Hematopoietic multipotent progenitor cell (in vitro differentiated cells): ENCODE measurements at regions not wholly inside any gene's neighbourhood (a gene's known extent, or its start where the extent isn't known, plus 50 kb on each side); places are given as distances from the start of the nearest gene placed in this dataset.

Experiments used
- DNase-seq, 3 donors: peaks; one replicate each; pipeline ENCODE4 v3.0.0-alpha.2; 2011 to 2015; ENCODE audit warnings: low read depth in 2 of 3, low spot score in 2 of 3

DNA sequence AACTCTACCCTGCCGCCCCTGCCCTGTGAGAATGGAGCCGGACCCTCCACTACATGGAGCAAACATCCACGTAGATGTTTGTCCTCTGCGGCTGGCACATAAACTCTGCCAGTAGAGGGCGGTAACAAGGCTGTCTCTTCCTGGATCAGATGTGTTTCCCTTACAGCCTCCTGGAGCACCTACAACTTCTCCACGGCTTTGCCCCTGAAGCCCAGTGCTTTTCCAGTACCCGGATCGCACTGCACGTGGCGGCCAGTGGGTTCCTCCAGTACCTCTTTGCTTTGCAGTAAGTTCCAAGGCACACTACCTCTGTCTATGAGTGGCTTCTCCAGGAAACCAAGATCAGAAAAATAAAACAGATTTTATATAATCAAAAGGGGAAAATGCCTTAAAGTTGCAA is 651.3 kb downstream of the DCDC2C start:
- DNase-seq: peak in 1 of 3 donors; percentile 22

DNA sequence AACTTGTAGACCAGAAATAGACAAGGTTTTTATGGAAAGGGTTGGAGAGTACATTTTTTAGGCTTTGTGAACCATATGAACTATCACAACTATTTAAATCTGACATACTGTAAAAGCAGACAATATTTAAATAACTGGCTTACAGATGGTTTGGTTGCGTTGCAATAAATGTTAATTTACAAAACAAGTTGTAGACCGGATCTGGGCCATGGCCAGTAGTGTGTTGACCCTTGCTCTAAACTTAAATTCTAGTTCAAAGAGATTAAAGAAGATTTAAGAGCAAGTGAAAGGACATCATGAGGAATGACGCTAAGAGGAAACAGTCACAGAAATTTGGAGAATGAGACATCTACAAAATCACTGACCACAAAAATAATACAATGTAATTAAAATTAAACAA is 652.7 kb downstream of the DCDC2C start:
- no peak for DNase-seq

DNA sequence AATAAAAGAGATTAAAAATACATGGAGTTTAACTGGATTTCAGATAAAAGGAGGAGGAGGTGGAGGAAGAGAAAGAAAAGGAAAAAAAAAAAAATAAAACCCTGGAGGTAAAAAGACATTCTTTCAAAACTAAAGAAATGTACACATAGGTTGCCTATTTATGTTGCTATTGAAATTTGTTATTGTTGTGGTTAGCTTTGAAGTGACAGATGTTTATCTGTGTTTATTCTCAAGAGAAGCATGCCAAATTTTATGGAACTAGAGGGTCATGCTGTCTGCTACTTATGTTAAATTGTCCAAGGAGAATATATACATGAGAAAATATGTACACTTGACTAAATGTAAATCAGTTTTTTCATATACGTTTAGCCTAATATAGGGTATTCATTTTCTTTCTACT is 653.2 kb downstream of the DCDC2C start:
- no peak for DNase-seq

DNA sequence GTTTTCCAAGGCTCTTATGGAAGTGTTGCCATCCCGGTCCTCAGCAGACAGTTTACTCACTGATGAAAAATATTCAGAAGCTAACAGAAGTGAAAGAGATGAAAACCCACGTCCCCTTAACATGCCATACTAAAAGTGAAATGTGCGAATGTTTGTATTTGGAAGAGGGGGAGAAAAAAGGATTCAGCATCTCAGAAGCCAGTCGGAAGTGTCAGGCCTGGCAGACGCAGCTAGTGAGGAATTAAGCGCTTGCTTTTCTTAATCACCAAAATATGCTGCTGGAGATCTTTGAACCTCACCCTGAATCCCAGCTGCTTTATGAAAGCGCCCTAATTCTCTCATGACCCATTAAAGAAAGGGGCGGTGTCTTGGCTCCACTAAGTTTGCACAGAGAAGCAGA is 653.7 kb downstream of the DCDC2C start:
- no peak for DNase-seq

DNA sequence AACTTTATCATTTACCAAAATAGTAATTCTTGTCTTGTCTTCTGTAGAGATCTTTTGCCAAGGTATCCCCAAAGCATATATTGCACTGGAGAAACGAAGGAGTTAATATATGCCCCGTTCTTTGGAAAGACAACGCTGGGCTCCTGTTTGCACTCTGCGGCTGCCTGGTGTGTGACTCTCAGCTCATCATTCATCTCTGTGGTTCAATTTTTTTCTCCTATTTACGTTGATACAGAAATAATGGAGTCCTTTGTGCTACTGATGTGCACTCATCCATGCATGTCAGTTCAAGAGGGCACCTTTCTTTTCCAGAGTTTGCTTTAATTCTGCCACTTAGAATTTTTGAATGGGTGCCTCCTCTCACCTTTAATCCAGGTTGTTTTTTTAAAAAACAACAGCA is 655.5 kb downstream of the DCDC2C start:
- no peak for DNase-seq

DNA sequence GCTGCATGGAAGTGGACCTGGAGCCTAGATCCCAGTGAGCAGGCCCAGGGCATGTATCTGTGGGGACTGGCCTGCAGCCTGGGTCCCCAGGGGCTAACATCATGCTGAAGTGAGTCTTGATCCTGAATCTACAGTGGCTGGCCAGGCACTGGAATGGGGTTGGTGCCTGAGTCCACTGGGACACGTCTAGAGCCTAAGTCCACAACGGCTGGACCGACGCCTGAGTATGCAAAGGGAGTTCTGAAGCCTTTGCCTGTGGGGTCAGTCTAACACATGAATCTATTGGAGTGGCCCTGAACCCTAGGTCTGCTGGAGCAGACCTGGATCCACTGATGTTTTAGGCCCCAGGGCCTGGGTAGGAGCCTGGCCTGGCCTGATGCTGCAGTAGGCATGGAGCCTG is 665.5 kb downstream of the DCDC2C start:
- DNase-seq: no peak

DNA sequence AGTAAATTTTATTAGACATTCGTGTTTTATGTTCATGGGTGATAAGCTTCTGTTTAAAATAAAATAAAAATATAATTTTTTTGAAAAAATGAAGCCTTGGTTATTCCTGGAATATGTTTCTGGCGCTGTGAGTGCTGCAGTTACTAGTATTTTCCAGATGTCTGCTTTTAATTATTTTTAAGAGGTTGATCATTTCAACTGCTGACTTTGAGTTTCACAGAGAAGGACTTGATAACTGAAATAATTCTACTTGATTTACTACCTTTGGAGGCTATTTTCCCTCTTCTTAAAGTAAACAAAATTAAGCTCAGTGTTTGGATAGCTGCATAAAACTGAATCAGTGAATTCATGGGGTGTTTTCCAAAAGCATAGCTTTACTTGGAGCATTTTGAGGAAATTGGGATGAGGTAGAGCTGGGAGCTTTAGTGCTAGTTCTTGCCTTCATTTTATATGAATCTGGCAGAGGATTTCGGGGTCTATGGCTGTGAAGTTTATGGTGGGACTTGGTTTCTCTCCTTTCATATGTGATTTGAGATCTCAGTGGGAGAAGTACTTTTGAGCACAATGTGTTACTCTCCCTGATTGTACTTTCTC is 666.5 kb downstream of the DCDC2C start:
- DNase-seq: no peak

DNA sequence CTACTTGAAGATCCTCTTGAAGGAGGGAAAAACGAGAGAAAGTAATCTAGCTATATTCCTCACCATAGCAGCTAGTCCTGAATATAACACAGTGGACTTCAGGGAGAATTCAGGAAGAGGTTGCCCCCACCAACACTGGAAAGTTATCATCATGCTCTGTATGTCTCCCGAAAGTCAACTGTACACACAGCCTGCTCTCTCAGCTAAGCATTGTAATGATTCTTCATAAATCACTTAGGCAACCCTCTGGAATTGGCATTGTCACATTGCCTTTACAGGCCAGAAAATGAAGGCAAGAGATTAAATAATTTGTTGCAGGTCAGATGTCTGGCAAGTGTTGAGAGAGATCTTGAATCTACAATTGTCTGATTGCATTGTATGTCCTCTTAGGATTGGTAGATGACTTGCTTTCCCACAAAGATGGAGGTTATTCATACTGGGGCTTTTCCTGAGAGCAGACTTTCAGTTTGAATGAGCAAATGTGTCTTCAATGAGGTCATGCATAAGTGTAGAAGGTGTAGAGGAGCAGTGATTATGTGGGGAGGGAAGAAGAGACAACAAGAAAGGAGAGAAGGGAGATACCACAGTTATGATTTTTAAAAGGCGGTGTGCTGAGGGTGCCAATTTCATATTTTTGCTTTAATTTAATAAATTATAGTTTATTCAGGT is 667.2 kb downstream of the DCDC2C start:
- no peak for DNase-seq

DNA sequence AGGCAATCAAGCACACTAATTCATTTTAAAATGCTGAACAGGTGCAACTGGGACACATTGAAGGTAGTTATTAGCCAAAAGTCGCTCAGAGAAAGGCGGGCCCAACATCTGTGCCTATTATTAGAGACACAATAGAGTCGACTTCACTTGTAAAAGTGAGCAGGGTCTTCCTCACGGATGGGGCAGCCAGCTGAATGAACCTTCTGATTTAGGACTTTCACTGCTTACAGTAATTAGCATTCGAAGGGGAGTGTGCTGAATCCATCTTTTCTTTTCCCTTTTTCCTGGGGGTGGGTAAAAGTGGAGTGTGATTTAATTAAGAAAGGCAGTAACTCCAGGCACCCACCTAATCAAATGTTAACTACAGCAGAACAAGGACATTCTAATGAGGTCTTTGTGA is 677.7 kb downstream of the DCDC2C start:
- DNase-seq: no peak

DNA sequence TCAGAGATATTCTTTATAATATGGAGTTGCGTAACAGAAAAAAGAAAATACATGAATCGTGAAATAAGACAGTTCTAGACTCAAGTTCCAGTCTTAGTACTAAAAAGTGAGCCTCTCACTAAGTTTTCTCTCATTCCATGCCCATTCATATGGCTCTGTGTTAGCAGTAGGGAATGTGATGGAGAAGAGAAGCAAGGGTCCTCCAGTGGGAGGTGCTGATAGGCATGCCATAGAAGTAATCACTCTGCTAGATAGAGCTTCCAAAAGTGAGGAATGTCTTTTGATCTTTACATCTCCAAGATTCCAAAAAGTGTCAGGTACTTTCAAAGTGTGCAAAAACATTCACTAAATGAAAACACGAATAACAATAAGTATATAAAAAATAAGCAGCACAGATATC is 678.4 kb downstream of the DCDC2C start:
- DNase-seq: no peak

DNA sequence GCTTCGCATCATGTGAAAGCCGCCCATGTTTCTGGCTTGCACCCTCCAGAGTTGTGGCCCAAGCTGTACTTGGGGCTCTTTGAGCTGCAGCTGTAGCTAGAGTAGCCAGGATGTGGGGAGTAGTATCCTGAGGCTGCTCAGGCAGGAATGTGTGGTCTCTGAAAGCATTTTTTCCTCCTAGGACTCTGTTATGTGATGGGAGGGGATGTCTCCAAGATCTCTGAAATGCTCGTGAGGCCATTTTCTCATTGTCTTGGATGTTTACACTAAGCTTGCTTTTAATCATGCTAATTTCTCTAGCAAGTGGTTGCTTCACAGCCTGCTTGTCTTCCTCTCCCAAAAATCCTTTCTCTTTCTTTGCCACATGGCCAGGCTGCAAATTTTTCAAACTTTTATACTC is 687.6 kb downstream of the DCDC2C start:
- DNase-seq: no peak

DNA sequence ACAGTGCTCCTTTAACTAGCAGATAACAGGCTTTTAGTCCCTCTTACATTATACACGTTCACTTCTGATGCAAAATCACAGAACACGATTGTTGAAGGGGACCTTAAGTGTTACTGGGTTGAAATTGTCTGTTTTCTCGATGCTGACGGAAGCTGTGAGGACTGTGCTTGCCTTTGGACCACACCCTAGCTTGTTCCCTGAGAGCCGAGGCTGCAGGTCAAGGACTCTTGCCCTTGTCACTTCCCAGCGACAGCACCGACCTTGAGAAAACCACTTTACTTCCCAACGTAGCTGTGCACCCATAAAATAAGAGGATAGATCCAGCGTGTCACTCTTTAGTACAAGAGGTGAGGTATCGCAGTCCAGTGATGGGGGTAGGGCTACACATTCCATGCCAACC is 701.0 kb downstream of the DCDC2C start:
- DNase-seq: no peak

DNA sequence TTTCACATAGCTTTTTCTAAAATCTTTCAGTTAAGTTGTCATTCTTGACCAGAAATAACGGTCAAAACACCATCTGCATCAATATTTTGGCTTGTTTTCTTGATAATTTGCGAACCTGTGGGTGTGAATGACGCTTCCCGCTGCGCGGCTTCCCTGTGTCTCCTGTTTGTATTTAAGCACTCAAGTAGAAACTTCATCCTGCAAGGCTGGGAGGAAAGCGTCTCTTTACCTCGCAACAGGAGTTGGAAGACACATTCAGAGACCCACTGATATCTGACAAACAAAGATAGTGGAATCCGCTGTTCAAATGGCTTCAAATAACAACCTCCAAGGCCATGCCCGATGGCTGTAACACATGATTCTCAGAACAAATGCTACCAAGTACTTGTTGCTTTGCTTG is 704.9 kb downstream of the DCDC2C start:
- DNase-seq: no peak

DNA sequence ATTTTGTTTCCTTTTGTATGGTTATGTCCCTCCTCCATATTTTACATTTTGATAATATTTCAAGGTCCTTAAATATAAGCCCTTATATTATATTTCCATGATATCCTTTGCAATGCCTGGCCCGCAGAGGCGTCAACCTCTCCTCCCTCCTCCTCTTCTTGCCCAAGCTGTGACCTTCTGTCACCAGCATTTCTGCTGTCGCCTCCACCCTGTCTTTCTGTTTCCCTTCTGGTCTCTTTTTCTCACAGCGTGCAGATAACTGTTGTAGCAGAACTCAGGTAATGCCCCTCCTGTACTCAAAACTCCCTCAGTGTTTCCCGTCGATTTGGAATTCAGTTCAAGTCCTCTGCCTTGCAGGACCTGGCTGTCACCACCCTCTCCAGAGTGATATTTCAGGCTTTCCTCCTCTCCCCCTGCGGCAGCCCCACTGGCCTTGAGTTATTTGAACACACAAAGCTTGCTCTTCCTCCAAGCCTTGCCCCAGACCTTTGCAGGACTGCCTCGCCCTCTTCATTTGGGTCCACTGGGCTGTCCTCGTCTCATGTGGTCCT is 709.3 kb downstream of the DCDC2C start:
- no peak for DNase-seq

DNA sequence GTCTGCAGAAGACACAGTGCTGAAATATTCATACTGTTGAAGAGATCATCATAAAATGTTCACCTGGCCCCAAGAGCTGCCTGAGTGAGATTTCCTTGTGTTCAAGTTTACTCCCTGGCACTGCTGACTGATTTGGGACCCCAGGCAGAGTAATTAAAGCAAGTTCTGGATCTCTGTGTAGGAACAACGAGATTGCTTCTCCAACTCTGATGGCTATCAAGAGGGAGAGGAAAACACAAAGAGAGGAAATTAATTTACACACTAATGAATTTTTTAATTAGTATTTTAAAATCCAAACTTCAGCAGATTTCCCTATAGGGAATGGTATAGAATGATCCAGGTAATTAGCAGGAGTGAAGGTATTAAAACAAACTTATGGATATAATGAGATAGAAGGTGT is 711.8 kb downstream of the DCDC2C start:
- no peak for DNase-seq

DNA sequence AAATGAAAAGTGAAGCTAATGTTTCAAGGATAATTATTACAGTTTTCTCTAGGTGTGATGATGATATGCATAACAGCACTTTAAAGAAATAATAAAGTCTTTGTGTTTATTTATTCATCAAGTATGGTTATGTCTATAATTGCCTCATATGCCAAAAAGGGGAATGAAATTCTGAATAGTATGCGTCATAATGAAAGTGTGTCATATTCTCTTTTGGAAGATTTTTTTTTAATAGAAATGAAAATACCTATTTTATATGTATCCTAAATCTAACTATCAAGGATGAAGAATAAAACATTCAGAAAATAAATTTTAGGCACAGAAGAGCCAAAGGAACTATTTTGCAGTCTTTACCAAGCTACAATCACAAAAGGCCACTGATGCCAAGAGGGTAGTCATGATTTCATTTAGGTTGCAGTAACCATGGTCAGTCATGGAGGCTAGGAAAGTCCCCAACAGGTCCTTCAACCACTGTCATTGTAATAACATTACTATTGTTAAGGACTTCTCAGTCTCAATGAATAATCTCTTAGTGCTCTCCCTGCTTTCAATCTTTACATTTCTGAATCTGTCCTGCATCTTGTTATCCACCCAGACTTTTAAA is 712.5 kb downstream of the DCDC2C start:
- DNase-seq: no peak

DNA sequence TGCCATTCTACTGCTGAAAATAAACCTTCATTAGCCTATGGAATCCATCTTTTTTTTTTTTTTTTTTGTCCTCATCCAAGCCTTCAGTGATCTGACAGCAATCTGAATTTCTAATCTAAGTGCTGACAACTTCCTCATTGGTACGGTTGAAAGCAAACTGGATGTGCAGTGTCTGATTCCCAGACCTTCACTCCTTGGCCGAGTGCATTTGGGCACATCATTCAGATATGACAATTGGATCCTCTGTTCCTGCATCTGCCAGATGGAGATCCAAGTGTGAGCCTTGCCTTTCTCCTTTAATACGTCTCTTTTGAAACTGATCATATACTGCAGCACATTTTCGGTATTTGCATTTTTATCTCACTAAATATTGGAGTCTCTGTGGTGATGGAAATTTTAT is 713.1 kb downstream of the DCDC2C start:
- no peak for DNase-seq

DNA sequence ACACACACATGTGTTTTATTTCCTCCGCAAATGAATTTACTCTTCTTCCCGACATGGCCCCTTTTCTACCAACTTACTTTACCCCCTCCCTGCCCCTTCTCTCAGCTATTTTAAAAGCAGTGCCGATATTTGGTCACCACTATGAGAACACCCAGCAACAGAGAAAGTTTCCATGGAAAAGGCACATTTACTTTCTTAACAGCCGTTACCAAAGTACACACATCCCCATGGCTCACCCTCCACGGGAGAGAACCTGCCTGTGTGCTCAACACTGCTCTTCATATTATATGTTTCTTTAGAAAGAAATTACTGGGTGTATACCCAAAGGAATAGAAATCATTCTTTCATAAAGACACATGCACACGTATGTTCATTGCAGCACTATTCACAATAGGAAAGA is 714.4 kb downstream of the DCDC2C start:
- DNase-seq: no peak

DNA sequence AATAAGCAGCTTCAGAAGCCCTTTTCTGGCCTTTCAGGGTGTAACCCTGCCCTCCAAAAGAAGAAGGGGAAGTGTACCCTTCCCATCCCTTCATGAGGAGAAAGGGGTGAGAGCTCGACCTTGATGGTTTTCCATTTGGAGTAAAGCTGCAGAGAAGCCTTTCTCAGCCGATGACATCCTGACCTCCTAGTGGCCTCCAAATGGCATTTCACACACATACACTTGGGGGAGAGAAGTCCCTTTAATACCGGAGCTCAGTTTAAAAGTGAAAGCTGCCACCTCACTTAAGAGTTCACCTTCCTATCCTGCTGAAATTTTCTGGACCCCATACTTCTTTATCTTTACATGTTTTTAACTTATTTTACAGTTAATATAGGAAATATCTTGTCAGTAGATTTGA is 716.7 kb downstream of the DCDC2C start:
- DNase-seq: no peak

DNA sequence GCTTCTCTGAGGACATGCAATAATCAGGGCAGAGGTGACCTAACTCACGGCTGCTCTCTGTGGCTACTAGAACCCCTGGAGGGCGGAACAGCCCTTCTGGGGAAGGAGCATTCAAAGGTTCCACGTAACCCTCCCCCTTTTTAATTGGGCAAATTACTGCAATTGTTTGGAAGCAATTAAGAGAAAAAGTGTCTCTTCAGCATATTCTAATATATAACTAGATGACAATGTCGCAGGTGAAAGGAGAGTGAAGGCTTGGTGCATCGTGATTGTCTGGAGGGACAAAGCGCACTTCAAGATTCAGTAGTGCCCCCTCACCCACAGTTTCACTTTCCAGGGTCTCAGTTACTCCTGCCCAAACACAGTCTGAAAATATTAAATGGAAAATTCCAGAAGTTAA is 720.8 kb downstream of the DCDC2C start:
- DNase-seq: no peak

DNA sequence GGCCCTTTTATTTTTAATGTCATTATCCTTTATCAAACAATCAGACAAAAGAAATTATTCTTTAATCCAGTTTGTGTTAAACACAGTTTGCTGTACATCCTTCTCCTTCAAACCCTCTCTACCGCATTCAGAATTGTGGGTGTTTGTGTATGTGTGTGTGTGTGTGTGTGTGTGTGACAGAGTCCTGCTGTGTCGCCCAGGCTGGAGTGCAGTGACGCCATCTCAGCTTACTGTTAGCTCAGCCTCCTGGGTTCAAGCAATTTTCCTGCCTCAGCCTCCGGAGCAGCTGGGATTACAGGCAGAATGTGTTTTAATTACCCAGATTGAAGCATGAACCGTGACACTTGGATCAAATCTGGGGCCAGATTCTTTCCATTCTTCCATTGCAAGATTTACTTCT is 723.7 kb downstream of the DCDC2C start:
- no peak for DNase-seq

DNA sequence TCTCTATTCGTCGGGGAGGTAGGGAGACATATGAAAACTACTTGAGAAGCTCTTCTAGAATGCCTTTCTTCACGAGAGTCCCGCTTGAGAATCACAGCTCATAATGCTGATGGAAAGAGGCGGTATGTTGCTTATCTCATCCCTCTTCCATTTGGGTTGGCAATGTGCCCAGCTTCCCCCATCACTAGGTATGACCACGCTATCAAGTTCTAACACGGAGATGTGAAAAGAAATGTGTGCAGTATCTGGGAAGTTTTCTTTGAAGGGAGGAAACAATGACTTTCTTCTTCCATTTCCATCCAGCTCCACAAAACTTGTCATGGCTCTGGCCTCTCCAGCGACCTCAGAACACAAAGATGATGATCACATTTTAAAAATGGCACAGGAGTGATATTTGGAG is 742.4 kb downstream of the DCDC2C start:
- no peak for DNase-seq
